ENCODE measurements at regions not wholly inside any gene's neighbourhood (a gene's known extent, or its start where the extent isn't known, plus 50 kb on each side); places are given as distances from the start of the nearest gene placed in this dataset.

- DNase-seq: no peak
These were observed 135.5 kb upstream of the SORCS3 start for GRCh38 chr10:104505521-104506042.

GRCh38 chr10:104509981-104510380 is 131.1 kb upstream of the SORCS3 start:
- DNase-seq: no peak

GRCh38 chr10:104510644-104511043 is 130.4 kb upstream of the SORCS3 start:
- no peak for DNase-seq

GRCh38 chr10:104512800-104513199 is 128.3 kb upstream of the SORCS3 start:
- no peak for DNase-seq

GRCh38 chr10:104515678-104516199 is 125.4 kb upstream of the SORCS3 start:
- DNase-seq: peak in 1 of 2 donors; percentile 10

- DNase-seq: no peak
These were observed 124.1 kb upstream of the SORCS3 start for GRCh38 chr10:104516986-104517385.

GRCh38 chr10:104517946-104518345 is 123.1 kb upstream of the SORCS3 start:
- no peak for DNase-seq

GRCh38 chr10:104518891-104519290 is 122.2 kb upstream of the SORCS3 start:
- no peak for DNase-seq

- DNase-seq: no peak
These were observed 120.4 kb upstream of the SORCS3 start for GRCh38 chr10:104520653-104521052.

- no peak for DNase-seq
These were observed 119.0 kb upstream of the SORCS3 start for GRCh38 chr10:104521901-104522694.

- DNase-seq: no peak
These were observed 114.9 kb upstream of the SORCS3 start for GRCh38 chr10:104526188-104526587.

GRCh38 chr10:104527013-104527412 is 114.1 kb upstream of the SORCS3 start:
- DNase-seq: no peak

- DNase-seq: no peak
These were observed 100.9 kb upstream of the SORCS3 start for GRCh38 chr10:104540181-104540580.

GRCh38 chr10:104541820-104542219 is 99.3 kb upstream of the SORCS3 start:
- DNase-seq: no peak

GRCh38 chr10:104546336-104546735 is 94.8 kb upstream of the SORCS3 start:
- no peak for DNase-seq

- DNase-seq: no peak
These were observed 94.3 kb upstream of the SORCS3 start for GRCh38 chr10:104546756-104547155.

GRCh38 chr10:104548090-104548489 is 93.0 kb upstream of the SORCS3 start:
- no peak for DNase-seq

GRCh38 chr10:104556831-104557230 is 84.3 kb upstream of the SORCS3 start:
- DNase-seq: no peak

- DNase-seq: no peak
These were observed 83.1 kb upstream of the SORCS3 start for GRCh38 chr10:104557966-104558365.

- DNase-seq: peak; percentile 48 to 65
These were observed 81.2 kb upstream of the SORCS3 start for GRCh38 chr10:104559935-104560334.

- no peak for DNase-seq
These were observed 78.0 kb upstream of the SORCS3 start for GRCh38 chr10:104563051-104563450.

- DNase-seq: peak; percentile 11 to 21
These were observed 77.5 kb upstream of the SORCS3 start for GRCh38 chr10:104563548-104563947.

- DNase-seq: no peak
These were observed 66.7 kb upstream of the SORCS3 start for GRCh38 chr10:104574427-104574826.

- no peak for DNase-seq
These were observed 66.3 kb upstream of the SORCS3 start for GRCh38 chr10:104574838-104575237.
